SKM-1 treated with dmso at 0.1 percent for 144 hours (cell line): ENCODE measurements at regions not wholly inside any gene's neighbourhood (a gene's known extent, or its start where the extent isn't known, plus 50 kb on each side); places are given as distances from the start of the nearest gene placed in this dataset.
"Not testable (repeated sequence)": the region's sequence is repeated elsewhere in the genome, so short reads cannot be mapped to it uniquely, and the experiment has no call there.

Experiments
- DNase-seq: peaks from one replicate; lab custom pipeline; 2025; ENCODE audit not compliant: unreplicated experiment; lab: John Stamatoyannopoulos, UW

DNA sequence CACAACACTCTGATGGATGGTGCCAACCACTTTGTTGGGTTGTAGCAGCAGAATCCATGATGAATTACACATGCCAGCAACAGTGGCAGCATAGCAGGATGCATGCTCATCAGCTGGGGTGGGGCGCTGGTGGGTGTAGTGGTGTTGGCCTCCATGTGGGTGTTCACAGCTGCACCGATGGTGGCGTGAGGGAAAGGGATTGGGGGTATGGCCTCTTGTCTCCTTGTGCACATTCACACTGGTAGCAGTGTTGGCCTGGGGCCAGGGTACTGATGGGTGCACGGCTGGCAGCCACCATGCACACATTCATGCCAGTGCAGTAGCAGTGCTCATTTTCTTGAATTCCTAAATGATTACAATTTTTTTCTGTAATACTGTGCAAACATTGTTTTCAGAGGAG is 2748.8 kb upstream of the PCDH20 start:
- DNase-seq, result no peak

DNA sequence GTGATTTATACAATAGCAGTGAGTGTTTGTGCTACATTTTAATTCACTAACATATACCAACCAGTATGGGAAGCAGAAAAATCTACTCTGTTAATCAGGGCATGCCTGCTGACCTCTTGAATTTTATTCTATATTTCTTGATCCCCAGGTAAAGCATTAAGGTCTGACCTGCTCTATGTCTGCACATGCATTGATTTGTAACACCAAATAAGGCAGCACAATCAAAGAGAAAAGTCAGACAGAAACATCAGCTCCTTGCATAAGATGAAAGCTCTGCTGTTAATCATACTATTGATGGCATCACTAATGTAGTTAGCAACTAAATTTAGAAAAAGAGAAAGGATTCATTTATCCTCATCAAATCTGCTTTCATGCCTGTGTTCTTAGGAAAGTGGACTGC is 2744.8 kb upstream of the PCDH20 start:
- DNase-seq, result no peak

DNA sequence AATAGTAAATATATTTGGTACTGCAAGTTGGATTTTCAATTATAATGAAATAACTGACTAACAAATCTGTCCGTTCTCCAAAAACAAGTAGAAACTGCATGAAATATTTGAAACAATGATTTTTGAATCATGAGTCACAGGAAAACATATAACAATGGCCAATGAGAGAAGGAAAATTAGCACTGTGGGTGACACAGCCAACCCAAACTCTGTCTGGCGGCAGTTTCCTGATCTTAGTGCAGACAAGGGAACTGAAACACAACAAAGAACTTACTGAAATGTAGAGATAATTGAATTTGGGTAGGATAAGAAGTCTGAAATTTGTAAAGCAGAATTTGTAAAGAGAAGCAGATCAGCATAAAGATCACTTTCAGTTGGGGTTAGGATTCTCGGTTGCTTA is 2743.3 kb upstream of the PCDH20 start:
- DNase-seq, result no peak

- no peak for DNase-seq
These were observed 2738.9 kb upstream of the PCDH20 start for GRCh38 chr13:64154514-64154913.

- no peak for DNase-seq
These were observed 2715.0 kb upstream of the PCDH20 start for GRCh38 chr13:64130600-64130999.

GRCh38 chr13:64130171-64130570 is 2714.5 kb upstream of the PCDH20 start:
- DNase-seq, result no peak

- no peak for DNase-seq
These were observed 2712.2 kb upstream of the PCDH20 start for GRCh38 chr13:64127856-64128255.

- DNase-seq, result no peak
These were observed 2711.5 kb upstream of the PCDH20 start for GRCh38 chr13:64127192-64127591.

- DNase-seq, result not testable (repeated sequence)
These were observed 2705.5 kb upstream of the PCDH20 start for GRCh38 chr13:64121023-64121709.

DNA sequence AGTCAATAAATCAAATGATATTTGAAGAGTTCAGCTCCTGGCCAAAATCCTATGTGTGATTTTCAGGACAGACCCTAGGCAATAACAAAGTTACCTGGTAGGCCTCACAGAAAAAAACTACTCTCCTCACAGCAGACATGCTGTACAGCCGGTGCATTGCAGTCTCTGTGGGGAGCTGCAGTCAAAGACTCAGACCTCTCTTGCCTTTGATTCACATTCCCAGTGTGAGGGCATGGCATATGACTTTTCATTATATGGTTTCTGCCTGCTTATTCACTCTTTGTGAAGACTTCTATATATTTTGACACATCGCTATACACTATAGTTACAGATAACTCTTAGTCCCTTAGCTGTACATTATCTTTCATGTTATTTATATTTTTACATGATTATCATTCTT is 2684.3 kb upstream of the PCDH20 start:
- no peak for DNase-seq

- no peak for DNase-seq
These were observed 2674.7 kb upstream of the PCDH20 start for GRCh38 chr13:64090311-64090710.

GRCh38 chr13:64088491-64088890 is 2672.8 kb upstream of the PCDH20 start:
- no peak for DNase-seq

- DNase-seq, result no peak
These were observed 2672.0 kb upstream of the PCDH20 start for GRCh38 chr13:64087624-64088023.

DNA sequence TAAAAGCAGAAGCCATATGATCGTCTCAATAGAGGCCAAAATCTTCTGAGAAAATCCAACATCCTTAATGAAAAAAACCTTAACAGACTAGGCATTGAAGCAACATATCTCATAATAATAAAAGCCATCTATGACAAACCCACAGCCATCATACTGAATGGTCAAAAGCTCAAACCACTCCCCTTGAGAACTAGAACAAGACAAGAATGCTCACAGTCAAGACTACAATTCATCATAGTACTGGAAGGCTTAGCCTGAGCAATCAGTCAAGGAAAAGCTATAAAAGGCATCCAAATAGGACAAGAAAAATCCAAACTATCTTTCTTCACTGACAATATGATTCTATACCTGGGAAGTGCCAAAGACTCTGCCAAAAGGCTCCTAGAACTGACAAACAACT is 2668.2 kb upstream of the PCDH20 start:
- DNase-seq, result no peak

- no peak for DNase-seq
These were observed 2667.7 kb upstream of the PCDH20 start for GRCh38 chr13:64083396-64083795.

- no peak for DNase-seq
These were observed 2662.9 kb upstream of the PCDH20 start for GRCh38 chr13:64078480-64078936.

- no peak for DNase-seq
These were observed 2662.4 kb upstream of the PCDH20 start for GRCh38 chr13:64078025-64078424.

DNA sequence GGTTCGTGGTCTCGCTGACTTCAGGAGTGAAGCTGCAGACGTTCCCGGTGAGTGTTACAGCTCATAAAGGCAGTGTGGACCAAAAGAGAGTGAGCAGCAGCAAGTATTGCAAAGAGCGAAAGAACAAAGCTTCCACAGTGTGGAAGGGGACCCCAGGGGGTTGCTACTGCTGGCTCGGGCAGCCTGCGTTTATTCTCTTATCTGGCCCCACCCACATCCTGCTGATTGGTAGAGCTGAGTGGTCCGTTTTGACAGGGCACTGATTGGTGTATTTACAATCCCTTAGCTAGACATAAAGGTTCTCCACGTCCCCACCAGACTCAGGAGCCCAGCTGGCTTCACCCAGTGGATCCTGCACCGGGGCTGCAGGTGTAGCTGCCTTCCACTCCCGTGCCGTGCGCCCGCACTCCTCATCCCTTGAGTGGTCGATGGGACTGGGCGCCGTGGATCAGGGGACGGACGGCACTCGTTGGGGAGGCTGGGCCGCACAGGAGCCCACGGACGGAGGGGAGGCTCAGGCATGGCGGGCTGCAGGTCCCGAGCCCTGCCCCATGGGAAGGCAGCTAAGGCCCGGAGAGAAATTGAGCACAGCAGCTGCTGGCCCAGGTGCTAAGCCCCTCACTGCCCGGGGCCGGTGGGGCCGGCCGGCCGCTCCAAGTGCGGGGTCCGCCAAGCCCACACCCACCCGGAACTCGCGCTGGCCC is 2661.6 kb upstream of the PCDH20 start:
- DNase-seq, result not testable (repeated sequence)

DNA sequence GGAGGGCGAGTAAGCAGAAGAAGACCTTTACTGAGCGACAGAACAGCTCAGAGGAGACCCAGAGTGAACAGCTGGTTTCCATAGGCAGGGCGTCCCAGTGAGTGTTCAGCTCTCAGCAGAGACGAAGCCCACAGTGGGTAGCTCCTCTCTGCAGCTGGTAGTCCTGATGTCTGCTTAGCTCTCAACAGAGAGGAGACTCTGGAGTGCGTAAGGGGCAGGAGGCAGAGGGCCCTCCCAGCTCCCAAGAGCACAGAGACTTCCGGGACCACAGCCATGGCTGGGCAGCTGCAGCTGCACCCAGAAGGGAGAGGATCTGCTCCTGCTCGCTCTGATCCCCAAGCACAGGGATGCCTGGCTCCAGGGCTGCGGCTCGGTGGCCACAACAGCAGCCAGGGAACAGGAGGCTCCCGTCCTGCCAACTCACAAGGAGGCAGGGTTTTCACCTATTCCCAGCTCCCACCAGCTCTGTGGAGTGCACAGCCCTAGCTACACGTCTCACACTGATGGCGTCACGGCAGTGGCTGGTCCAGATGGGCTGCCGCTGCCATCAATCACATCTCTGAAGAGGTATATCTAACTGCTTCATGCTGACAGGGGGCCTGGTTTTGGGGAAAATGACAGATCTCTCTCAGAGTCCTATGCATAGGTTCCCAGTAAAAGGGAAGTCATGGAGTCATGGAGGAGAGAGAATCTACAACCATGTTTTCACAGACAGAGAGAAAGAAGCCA is 2660.1 kb upstream of the PCDH20 start:
- DNase-seq, result no peak

GRCh38 chr13:64074971-64075474 is 2659.4 kb upstream of the PCDH20 start:
- DNase-seq, result no peak

DNA sequence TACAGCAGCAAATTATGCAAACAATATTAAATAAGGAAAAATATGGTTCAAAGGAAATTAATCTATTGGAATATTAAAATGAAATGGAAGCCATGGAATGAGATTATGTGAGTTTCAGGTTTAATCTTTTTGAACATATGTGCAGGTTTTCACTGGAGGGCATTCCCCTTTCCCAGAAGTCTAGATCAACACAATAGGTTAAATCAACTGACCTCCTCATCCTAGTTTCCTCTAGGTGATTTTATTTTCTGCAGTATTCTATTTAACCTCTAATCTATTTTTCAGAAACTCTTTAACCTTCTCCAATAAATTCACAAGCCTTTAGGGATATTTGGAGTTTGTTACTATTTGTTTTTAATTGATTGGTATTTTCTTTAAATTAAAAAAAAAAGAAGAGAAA is 2657.6 kb upstream of the PCDH20 start:
- DNase-seq, result no peak

- DNase-seq, result no peak
These were observed 2655.7 kb upstream of the PCDH20 start for GRCh38 chr13:64071352-64071751.
